Adrenal gland (tissue), 5 donors: ENCODE measurements at regions not wholly inside any gene's neighbourhood (a gene's known extent, or its start where the extent isn't known, plus 50 kb on each side); places are given as distances from the start of the nearest gene placed in this dataset.

Source experiments
- CTCF ChIP-seq, 6 experiments: fragments of 450-650 bp in 4 of 6; fragments of 200-600 bp in 2 of 6; sonication (generic) in 1 of 6; IDR thresholded peaks; 1 replicate in 5 of 6; 2 replicates in 1 of 6; pipeline versions ENCODE4 v1.5.1 to v1.8.0; 2016 to 2021; ENCODE audit warnings: antibody characterized with exemption in 6 of 6, mild to moderate bottlenecking in 2 of 6, moderate library complexity in 1 of 6
- POLR2A ChIP-seq, 2 donors: fragments of 450-650 bp; IDR thresholded peaks; one replicate each; pipeline ENCODE4 v1.6.1; 2017; ENCODE audit warnings: antibody characterized with exemption in 2 of 2, mild to moderate bottlenecking in 2 of 2, moderate library complexity in 1 of 2
- donor health status: DM: no; HTN: no; CAD: no.

- no peak for TF ChIP-seq CTCF (IDR thresholded peaks at IDR 0.05)
- TF ChIP-seq POLR2A (IDR thresholded peaks at IDR 0.05), result no peak
Observed at GRCh38 chr10:28190196-28190595, 112.7 kb downstream of the MPP7 start.
